ENCODE measurements at regions not wholly inside any gene's neighbourhood (a gene's known extent, or its start where the extent isn't known, plus 50 kb on each side); places are given as distances from the start of the nearest gene placed in this dataset.

GRCh38 chr17:56074361-56074890 lies 78.8 kb upstream of the ANKFN1 start:
- TF ChIP-seq CTCF (IDR thresholded peaks at IDR 0.05; ENCODE audit: low read depth, low read length) = no peak
- no peak for DNase-seq (ENCODE audit: low read depth in 2 of 2)
- no peak overlapping the region for H3K4me3 ChIP-seq (replicated peaks in 1 of 2; ENCODE audit: low read depth in 2 of 2, low read length in 2 of 2)

- no peak for TF ChIP-seq CTCF (IDR thresholded peaks at IDR 0.05; ENCODE audit: low read depth, low read length)
- no peak for DNase-seq (ENCODE audit: low read depth in 2 of 2)
- H3K4me3 ChIP-seq (replicated peaks in 1 of 2; ENCODE audit: low read depth in 2 of 2, low read length in 2 of 2) = no peak overlapping the region
Measured at GRCh38 chr17:56076980-56077379, 76.3 kb upstream of the ANKFN1 start.

GRCh38 chr17:56083475-56083874 lies 69.8 kb upstream of the ANKFN1 start:
- DNase-seq (ENCODE audit: low read depth in 2 of 2) = no peak
- no peak overlapping the region for H3K4me3 ChIP-seq (replicated peaks in 1 of 2; ENCODE audit: low read depth in 2 of 2, low read length in 2 of 2)
- no peak for TF ChIP-seq CTCF (IDR thresholded peaks at IDR 0.05; ENCODE audit: low read depth, low read length)

- no peak for DNase-seq (ENCODE audit: low read depth in 2 of 2)
Measured at GRCh38 chr17:56085576-56086267, 67.6 kb upstream of the ANKFN1 start.

GRCh38 chr17:56087199-56087598 lies 66.1 kb upstream of the ANKFN1 start:
- no peak for TF ChIP-seq CTCF (IDR thresholded peaks at IDR 0.05; ENCODE audit: low read depth, low read length)
- no peak overlapping the region for H3K4me3 ChIP-seq (replicated peaks in 1 of 2; ENCODE audit: low read depth in 2 of 2, low read length in 2 of 2)
- no peak for DNase-seq (ENCODE audit: low read depth in 2 of 2)

More at GRCh38 chr17:56085576-56086267, 67.6 kb upstream of the ANKFN1 start:
- TF ChIP-seq CTCF (IDR thresholded peaks at IDR 0.05; ENCODE audit: low read depth, low read length) = no peak
- H3K4me3 ChIP-seq (replicated peaks in 1 of 2; ENCODE audit: low read depth in 2 of 2, low read length in 2 of 2) = no peak overlapping the region

GRCh38 chr17:56096026-56096810 lies 57.1 kb upstream of the ANKFN1 start:
- TF ChIP-seq CTCF (IDR thresholded peaks at IDR 0.05; ENCODE audit: low read depth, low read length) = no peak
- H3K4me3 ChIP-seq (replicated peaks in 1 of 2; ENCODE audit: low read depth in 2 of 2, low read length in 2 of 2) = no peak overlapping the region
- no peak for DNase-seq (ENCODE audit: low read depth in 2 of 2)

Data from cardiac fibroblast (primary cell).